Retinal pigment epithelial cell (primary cell): ENCODE measurements at regions not wholly inside any gene's neighbourhood (a gene's known extent, or its start where the extent isn't known, plus 50 kb on each side); places are given as distances from the start of the nearest gene placed in this dataset.

ENCODE experiments used
- DNase-seq: peaks from one replicate; pipeline ENCODE4 v3.0.0-alpha.2; 2010; ENCODE audit warnings: low read depth
- H3K4me3 ChIP-seq: 2 replicates; pipeline ENCODE4 v1.5.1; 2011; ENCODE audit warnings: mild to moderate bottlenecking, low read length, control low read depth, moderate library complexity
- TF ChIP-seq, protein P1 (sequence below): conservative IDR thresholded peaks from 2 replicates; pipeline ENCODE4 v1.5.1; 2011; ENCODE audit warnings: low read depth, low read length, control low read depth, inconsistent platforms

DNA sequence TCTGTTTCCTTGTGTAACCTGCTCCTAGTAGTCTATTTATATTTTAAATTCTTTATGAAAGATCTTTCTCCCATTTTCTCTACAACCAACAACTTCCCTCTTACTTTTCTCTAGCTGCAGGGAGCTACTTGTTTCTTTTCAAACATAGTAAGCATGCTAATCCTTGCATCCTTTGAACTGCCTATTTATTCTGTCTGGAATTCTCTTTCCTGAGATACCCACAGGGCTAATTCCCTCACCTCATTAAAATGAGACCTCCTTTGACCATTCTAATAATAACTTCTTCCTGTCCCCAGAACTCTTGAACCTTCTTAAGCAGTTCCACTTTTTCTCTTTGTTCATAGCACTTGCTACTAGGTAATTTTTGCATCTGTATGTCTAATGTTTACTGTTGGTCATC, 620.6 kb upstream of the CDH18 start:
- TF ChIP-seq, protein P1, sequence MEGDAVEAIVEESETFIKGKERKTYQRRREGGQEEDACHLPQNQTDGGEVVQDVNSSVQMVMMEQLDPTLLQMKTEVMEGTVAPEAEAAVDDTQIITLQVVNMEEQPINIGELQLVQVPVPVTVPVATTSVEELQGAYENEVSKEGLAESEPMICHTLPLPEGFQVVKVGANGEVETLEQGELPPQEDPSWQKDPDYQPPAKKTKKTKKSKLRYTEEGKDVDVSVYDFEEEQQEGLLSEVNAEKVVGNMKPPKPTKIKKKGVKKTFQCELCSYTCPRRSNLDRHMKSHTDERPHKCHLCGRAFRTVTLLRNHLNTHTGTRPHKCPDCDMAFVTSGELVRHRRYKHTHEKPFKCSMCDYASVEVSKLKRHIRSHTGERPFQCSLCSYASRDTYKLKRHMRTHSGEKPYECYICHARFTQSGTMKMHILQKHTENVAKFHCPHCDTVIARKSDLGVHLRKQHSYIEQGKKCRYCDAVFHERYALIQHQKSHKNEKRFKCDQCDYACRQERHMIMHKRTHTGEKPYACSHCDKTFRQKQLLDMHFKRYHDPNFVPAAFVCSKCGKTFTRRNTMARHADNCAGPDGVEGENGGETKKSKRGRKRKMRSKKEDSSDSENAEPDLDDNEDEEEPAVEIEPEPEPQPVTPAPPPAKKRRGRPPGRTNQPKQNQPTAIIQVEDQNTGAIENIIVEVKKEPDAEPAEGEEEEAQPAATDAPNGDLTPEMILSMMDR, result no peak
- H3K4me3 ChIP-seq, result no peak overlapping the region
- no peak for DNase-seq

GRCh38 chr5:20605732-20606525, 617.9 kb upstream of the CDH18 start:
- no peak for DNase-seq
- H3K4me3 ChIP-seq, result no peak overlapping the region
- TF ChIP-seq, protein P1, result no peak

DNA sequence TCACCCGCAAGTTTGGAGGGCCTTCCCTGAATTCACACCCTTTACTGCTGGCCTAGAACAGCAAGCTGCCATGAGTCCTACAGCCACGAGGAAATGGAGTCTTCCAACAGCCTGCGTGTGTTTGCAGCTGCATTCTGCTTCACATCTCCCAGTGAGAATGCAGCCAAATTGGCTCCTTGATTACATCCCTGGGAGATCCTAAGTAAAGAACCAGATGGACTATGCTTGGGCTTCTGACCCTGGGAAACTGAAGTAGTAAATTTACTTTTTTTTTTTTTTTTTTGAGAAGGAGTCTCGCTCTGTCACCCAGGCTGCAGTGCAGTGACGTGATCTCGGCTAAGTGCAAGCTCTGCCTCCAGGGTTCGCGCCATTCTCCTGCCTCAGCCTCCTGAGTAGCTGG, 617.0 kb upstream of the CDH18 start:
- TF ChIP-seq, protein P1, result no peak
- H3K4me3 ChIP-seq, result no peak overlapping the region
- no peak for DNase-seq

- H3K4me3 ChIP-seq, result no peak overlapping the region
- TF ChIP-seq, protein P1, result peak; percentile 59
- DNase-seq, result peak; percentile 99
Observed at GRCh38 chr5:20601678-20602100, 613.7 kb upstream of the CDH18 start.

GRCh38 chr5:20590356-20590755, 602.4 kb upstream of the CDH18 start:
- no peak overlapping the region for H3K4me3 ChIP-seq
- DNase-seq, result no peak
- TF ChIP-seq, protein P1, result no peak

GRCh38 chr5:20575571-20575970, 587.6 kb upstream of the CDH18 start:
- no peak overlapping the region for H3K4me3 ChIP-seq
- TF ChIP-seq, protein P1, result no peak
- DNase-seq, result no peak

GRCh38 chr5:20574576-20574975, 586.6 kb upstream of the CDH18 start:
- DNase-seq, result no peak
- H3K4me3 ChIP-seq, result no peak overlapping the region
- TF ChIP-seq, protein P1, result no peak
